Ascending aorta (tissue), 2 donors: ENCODE measurements at regions not wholly inside any gene's neighbourhood (a gene's known extent, or its start where the extent isn't known, plus 50 kb on each side); places are given as distances from the start of the nearest gene placed in this dataset.

Experiments
- DNase-seq, 2 donors: peaks; one replicate each; pipeline ENCODE4 v3.0.0-alpha.2; 2019; ENCODE audit warnings: low spot score in 2 of 2
- H3K27ac ChIP-seq, 2 donors: fragments of 200-600 bp; sonication (generic); one replicate each; pipeline ENCODE4 v1.5.1; 2016 to 2017; ENCODE audit warnings: mild to moderate bottlenecking in 1 of 2
- H3K27me3 ChIP-seq: fragments of 200-600 bp; sonication (generic); one replicate; pipeline ENCODE4 v1.5.1; 2017
- H3K36me3 ChIP-seq, 2 donors: fragments of 200-600 bp; sonication (generic); one replicate each; pipeline ENCODE4 v1.5.1; 2016
- H3K4me1 ChIP-seq, 2 donors: fragments of 200-600 bp; sonication (generic); one replicate each; pipeline ENCODE4 v1.5.1; 2016 to 2017; ENCODE audit warnings: mild to moderate bottlenecking in 1 of 2
- H3K4me3 ChIP-seq, 2 donors: fragments of 200-600 bp; sonication (generic); one replicate each; pipeline ENCODE4 v1.5.1; 2016 to 2017; ENCODE audit warnings: mild to moderate bottlenecking in 1 of 2
- H3K9me3 ChIP-seq, 2 donors: fragments of 200-600 bp; sonication (generic); one replicate each; pipeline ENCODE4 v1.5.1; 2016
- intact Hi-C: fragments of 100-400 bp; cut with DNase I; formaldehyde crosslinking; loops from one replicate; pipeline ENCODE4 v1.15.1; 2023
- TF ChIP-seq, protein P1 (sequence below), 3 experiments: fragments of 200-600 bp in 2 of 3; fragments of 450-650 bp in 1 of 3; sonication (generic) in 2 of 3; IDR thresholded peaks; one replicate each; pipeline ENCODE4 v1.5.1; 2016 to 2019; ENCODE audit warnings: antibody characterized with exemption in 3 of 3, mild to moderate bottlenecking in 1 of 3, moderate library complexity in 1 of 3

- no peak overlapping the region for H3K4me3 ChIP-seq
- H3K36me3 ChIP-seq, result no peaks in the 10 kb centered on the region
- H3K27me3 ChIP-seq, result no peaks in the 10 kb centered on the region
- TF ChIP-seq, protein P1, sequence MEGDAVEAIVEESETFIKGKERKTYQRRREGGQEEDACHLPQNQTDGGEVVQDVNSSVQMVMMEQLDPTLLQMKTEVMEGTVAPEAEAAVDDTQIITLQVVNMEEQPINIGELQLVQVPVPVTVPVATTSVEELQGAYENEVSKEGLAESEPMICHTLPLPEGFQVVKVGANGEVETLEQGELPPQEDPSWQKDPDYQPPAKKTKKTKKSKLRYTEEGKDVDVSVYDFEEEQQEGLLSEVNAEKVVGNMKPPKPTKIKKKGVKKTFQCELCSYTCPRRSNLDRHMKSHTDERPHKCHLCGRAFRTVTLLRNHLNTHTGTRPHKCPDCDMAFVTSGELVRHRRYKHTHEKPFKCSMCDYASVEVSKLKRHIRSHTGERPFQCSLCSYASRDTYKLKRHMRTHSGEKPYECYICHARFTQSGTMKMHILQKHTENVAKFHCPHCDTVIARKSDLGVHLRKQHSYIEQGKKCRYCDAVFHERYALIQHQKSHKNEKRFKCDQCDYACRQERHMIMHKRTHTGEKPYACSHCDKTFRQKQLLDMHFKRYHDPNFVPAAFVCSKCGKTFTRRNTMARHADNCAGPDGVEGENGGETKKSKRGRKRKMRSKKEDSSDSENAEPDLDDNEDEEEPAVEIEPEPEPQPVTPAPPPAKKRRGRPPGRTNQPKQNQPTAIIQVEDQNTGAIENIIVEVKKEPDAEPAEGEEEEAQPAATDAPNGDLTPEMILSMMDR (IDR thresholded peaks at IDR 0.05), result no peak
- H3K4me1 ChIP-seq, result peaks cover 0 to 15% of the 10 kb centered on the region in 2 donors
- H3K27ac ChIP-seq, result no peak overlapping the region
- intact Hi-C loops, result no loop called here
- DNase-seq, result no peak
- no peaks in the 10 kb centered on the region for H3K9me3 ChIP-seq
These were observed 1135.0 kb downstream of the SLITRK1 start for GRCh38 chr13:82747291-82747690.

- Histone ChIP-seq H3K27me3 (no peaks in the 10 kb centered on the region), H3K36me3 (no peaks in the 10 kb centered on the region), H3K9me3 (peaks cover 0 to 15% of the 10 kb centered on the region in 2 donors), H3K27ac (no peak overlapping the region), H3K4me3 (no peak overlapping the region), H3K4me1 (no peaks in the 10 kb centered on the region)
- DNase-seq, result no peak
- TF ChIP-seq, protein P1 (IDR thresholded peaks at IDR 0.05), result no peak
- intact Hi-C loops, result no loop called here
These were observed 1141.8 kb downstream of the SLITRK1 start for GRCh38 chr13:82740442-82740841.

DNA sequence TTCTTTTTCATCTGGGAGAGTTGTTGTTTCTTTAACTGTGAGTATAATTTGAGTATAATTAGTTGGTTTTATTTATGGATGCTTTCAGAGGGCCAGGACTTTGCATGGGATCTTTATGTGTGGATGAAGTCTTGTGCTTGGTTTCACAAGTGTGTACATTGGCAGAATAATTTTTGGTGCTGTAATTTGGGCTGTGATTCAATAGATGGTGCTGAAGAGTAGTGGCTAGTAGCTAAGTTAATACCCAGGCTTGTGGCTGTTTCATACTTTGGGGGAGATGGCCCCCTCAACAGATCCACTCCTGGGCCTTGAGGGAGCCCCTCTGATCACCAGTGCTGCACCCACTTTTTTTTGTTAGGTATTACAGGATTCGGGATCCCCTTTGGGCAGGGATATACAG is 1142.4 kb downstream of the SLITRK1 start:
- DNase-seq, result no peak
- no peaks in the 10 kb centered on the region for H3K27me3 ChIP-seq
- intact Hi-C loops, result no loop called here
- H3K36me3 ChIP-seq, result no peaks in the 10 kb centered on the region
- TF ChIP-seq, protein P1 (IDR thresholded peaks at IDR 0.05), result no peak
- H3K27ac ChIP-seq, result no peak overlapping the region
- H3K4me1 ChIP-seq, result no peaks in the 10 kb centered on the region
- H3K9me3 ChIP-seq, result peaks cover 0 to 15% of the 10 kb centered on the region in 2 donors
- H3K4me3 ChIP-seq, result no peak overlapping the region

DNA sequence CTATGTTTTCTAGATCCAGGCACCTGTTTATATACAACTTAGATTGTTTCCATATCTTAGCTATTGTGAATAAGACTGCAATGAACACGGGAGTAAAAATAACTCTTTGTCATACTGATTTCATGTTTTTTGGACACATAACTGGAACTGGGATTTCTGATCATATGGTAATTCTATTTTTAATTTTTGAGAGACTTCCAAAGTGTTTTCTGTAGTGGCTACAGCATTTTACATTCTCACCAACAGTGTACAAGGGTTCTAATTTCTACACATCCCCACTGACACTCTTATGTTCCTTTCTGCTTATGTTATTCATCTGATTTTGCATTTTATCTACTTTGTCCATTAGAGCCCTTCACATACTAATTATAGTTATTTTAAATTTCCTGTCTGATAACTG is 1152.9 kb downstream of the SLITRK1 start:
- Histone ChIP-seq H3K4me3 (no peak overlapping the region), H3K36me3 (no peaks in the 10 kb centered on the region), H3K9me3 (no peaks in the 10 kb centered on the region), H3K4me1 (no peaks in the 10 kb centered on the region), H3K27ac (no peak overlapping the region), H3K27me3 (no peaks in the 10 kb centered on the region)
- TF ChIP-seq, protein P1 (IDR thresholded peaks at IDR 0.05), result no peak
- no peak for DNase-seq
- intact Hi-C loops, result no loop called here

DNA sequence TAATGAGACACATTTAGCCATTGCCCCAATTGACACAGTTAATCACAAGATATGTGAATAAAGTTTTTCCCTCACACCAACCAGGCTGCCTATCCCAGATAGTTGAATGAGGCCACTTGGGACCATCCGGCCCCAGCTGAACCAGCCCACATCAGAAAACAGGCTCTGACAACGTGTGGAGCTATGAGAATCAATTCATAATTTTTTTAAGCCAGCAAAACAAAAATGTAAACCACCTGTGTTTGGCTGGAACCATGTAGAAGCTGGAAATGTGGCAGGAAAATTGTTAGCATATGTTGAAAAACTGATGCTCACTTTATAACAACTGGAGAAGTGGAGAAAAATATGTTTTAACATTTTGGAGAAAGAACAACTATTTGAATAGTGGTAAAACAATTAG is 1161.3 kb downstream of the SLITRK1 start:
- no peak overlapping the region for H3K4me3 ChIP-seq

More for the DNA sequence above, 1161.3 kb downstream of the SLITRK1 start:
- no peaks in the 10 kb centered on the region for H3K27me3 ChIP-seq
- TF ChIP-seq, protein P1 (IDR thresholded peaks at IDR 0.05), result no peak
- H3K4me1 ChIP-seq, result no peaks in the 10 kb centered on the region
- H3K27ac ChIP-seq, result no peak overlapping the region
- no peak for DNase-seq
- intact Hi-C loops, result no loop called here
- no peaks in the 10 kb centered on the region for H3K9me3 ChIP-seq
- no peaks in the 10 kb centered on the region for H3K36me3 ChIP-seq
